IMR-90 (cell line): ENCODE measurements at regions not wholly inside any gene's neighbourhood (a gene's known extent, or its start where the extent isn't known, plus 50 kb on each side); places are given as distances from the start of the nearest gene placed in this dataset.

Source experiments
- CTCF ChIP-seq: conservative IDR thresholded peaks from 2 replicates; pipeline ENCODE4 v1.5.1; 2012; ENCODE audit warnings: mild to moderate bottlenecking, low read depth, low read length, improper control_type of control experiment
- MAFK ChIP-seq: IDR thresholded peaks from 2 replicates; pipeline ENCODE4 v1.6.1; 2012; ENCODE audit warnings: low read depth, low read length, improper control_type of control experiment
- POLR2A ChIP-seq: IDR thresholded peaks from 2 replicates; pipeline ENCODE4 v1.6.1; 2012; ENCODE audit warnings: mild to moderate bottlenecking, low read depth, low read length
- RCOR1 ChIP-seq: IDR thresholded peaks from 2 replicates; pipeline ENCODE4 v1.6.1; 2012; ENCODE audit warnings: mild to moderate bottlenecking, low read length, improper control_type of control experiment; ENCODE audit not compliant: insufficient replicate concordance
- SMC3 ChIP-seq: fragments of 150-350 bp; IDR thresholded peaks from 2 replicates; pipeline ENCODE4 v1.6.1; 2016; ENCODE audit warnings: low read depth, mild to moderate bottlenecking, antibody characterized with exemption, low read length, moderate library complexity
- USF2 ChIP-seq: fragments of 150-350 bp; IDR thresholded peaks from 2 replicates; pipeline ENCODE4 v1.6.1; 2017; ENCODE audit warnings: mild to moderate bottlenecking, antibody characterized with exemption, low read length, low read depth

- TF ChIP-seq CTCF (no peak), USF2 (no peak), POLR2A (no peak), SMC3 (no peak), RCOR1 (no peak), MAFK (no peak)
These were observed 216.9 kb upstream of the ECI2 start for GRCh38 chr6:4352322-4352669.
